ENCODE measurements at regions not wholly inside any gene's neighbourhood (a gene's known extent, or its start where the extent isn't known, plus 50 kb on each side); places are given as distances from the start of the nearest gene placed in this dataset.
"Not testable (repeated sequence)": the region's sequence is repeated elsewhere in the genome, so short reads cannot be mapped to it uniquely, and the experiment has no call there.

- H3K36me3 Mint-ChIP-seq, result peaks cover 2 to 7% of the 10 kb centered on the region in 2 donors
- H3K27ac Mint-ChIP-seq, result no peak overlapping the region
- no peaks in the 10 kb centered on the region for H3K27me3 Mint-ChIP-seq
- no peak overlapping the region for H3K4me3 Mint-ChIP-seq
- H3K9me3 Mint-ChIP-seq, result peaks cover 14 to 18% of the 10 kb centered on the region in 2 donors
- H3K4me1 Mint-ChIP-seq, result no peaks in the 10 kb centered on the region
- ATAC-seq (replicated peaks) (no peak), DNase-seq (no peak)
Measured at GRCh38 chr9:108430655-108431054, 425.1 kb downstream of the ACTL7B start.

- ATAC-seq (replicated peaks) (no peak), DNase-seq (no peak)
- no peaks in the 10 kb centered on the region for H3K4me1 Mint-ChIP-seq
- H3K9me3 Mint-ChIP-seq, result peaks cover 14 to 18% of the 10 kb centered on the region in 2 donors
- H3K36me3 Mint-ChIP-seq, result peaks cover 2 to 7% of the 10 kb centered on the region in 2 donors
- H3K27ac Mint-ChIP-seq, result no peak overlapping the region
- no peak overlapping the region for H3K4me3 Mint-ChIP-seq
- peaks cover 0 to 6% of the 10 kb centered on the region in 2 donors for H3K27me3 Mint-ChIP-seq
Measured at GRCh38 chr9:108427751-108428150, 428.0 kb downstream of the ACTL7B start.

GRCh38 chr9:108426421-108426940 lies 429.3 kb downstream of the ACTL7B start:
- peaks cover 13 to 18% of the 10 kb centered on the region in 2 donors for H3K9me3 Mint-ChIP-seq
- H3K4me3 Mint-ChIP-seq; ATAC-seq (replicated peaks); H3K27me3 Mint-ChIP-seq; H3K27ac Mint-ChIP-seq; H3K36me3 Mint-ChIP-seq; DNase-seq; H3K4me1 Mint-ChIP-seq: not testable (repeated sequence)

- Mint-ChIP-seq H3K27ac (no peak overlapping the region), H3K27me3 (peaks cover 0 to 6% of the 10 kb centered on the region in 2 donors), H3K9me3 (peaks cover under 1% of the 10 kb centered on the region in 2 donors), H3K36me3 (no peaks in the 10 kb centered on the region), H3K4me3 (no peak overlapping the region), H3K4me1 (no peaks in the 10 kb centered on the region)
- ATAC-seq (replicated peaks) (no peak), DNase-seq (no peak)
Measured at GRCh38 chr9:108423433-108423832, 432.4 kb downstream of the ACTL7B start.

GRCh38 chr9:108419379-108419778 lies 436.4 kb downstream of the ACTL7B start:
- Mint-ChIP-seq H3K27ac (no peak overlapping the region), H3K36me3 (no peaks in the 10 kb centered on the region), H3K4me3 (no peak overlapping the region), H3K4me1 (no peaks in the 10 kb centered on the region), H3K9me3 (no peaks in the 10 kb centered on the region), H3K27me3 (peaks cover 2 to 3% of the 10 kb centered on the region in 2 donors)
- DNase-seq, result no peak
- ATAC-seq (replicated peaks), result no peak

GRCh38 chr9:108417726-108418125 lies 438.1 kb downstream of the ACTL7B start:
- Mint-ChIP-seq H3K27me3 (peaks cover 0 to 8% of the 10 kb centered on the region in 2 donors), H3K4me3 (no peak overlapping the region), H3K4me1 (peaks cover 0 to 2% of the 10 kb centered on the region in 2 donors), H3K9me3 (no peaks in the 10 kb centered on the region), H3K27ac (no peak overlapping the region), H3K36me3 (no peaks in the 10 kb centered on the region)
- no peak for ATAC-seq (replicated peaks)
- DNase-seq, result no peak

- no peak for DNase-seq
- H3K27me3 Mint-ChIP-seq, result peaks cover 2 to 11% of the 10 kb centered on the region in 2 donors
- ATAC-seq (replicated peaks), result no peak
- H3K36me3 Mint-ChIP-seq, result no peaks in the 10 kb centered on the region
- H3K27ac Mint-ChIP-seq, result no peak overlapping the region
- H3K9me3 Mint-ChIP-seq, result no peaks in the 10 kb centered on the region
- H3K4me1 Mint-ChIP-seq, result peaks cover 0 to 4% of the 10 kb centered on the region in 2 donors
- no peak overlapping the region for H3K4me3 Mint-ChIP-seq
Measured at GRCh38 chr9:108417312-108417711, 438.5 kb downstream of the ACTL7B start.

- Mint-ChIP-seq H3K27ac (no peak overlapping the region), H3K36me3 (no peaks in the 10 kb centered on the region)
- DNase-seq, result no peak
Measured at GRCh38 chr9:108416324-108416723, 439.5 kb downstream of the ACTL7B start.

GRCh38 chr9:108413809-108414208 lies 442.0 kb downstream of the ACTL7B start:
- no peak overlapping the region for H3K4me3 Mint-ChIP-seq
- no peaks in the 10 kb centered on the region for H3K9me3 Mint-ChIP-seq
- H3K36me3 Mint-ChIP-seq, result no peaks in the 10 kb centered on the region
- no peak overlapping the region for H3K27ac Mint-ChIP-seq
- no peak for ATAC-seq (replicated peaks)
- no peak for DNase-seq
- peaks cover 5 to 11% of the 10 kb centered on the region in 2 donors for H3K27me3 Mint-ChIP-seq
- H3K4me1 Mint-ChIP-seq, result peaks cover 5 to 6% of the 10 kb centered on the region in 2 donors

More at GRCh38 chr9:108416324-108416723, 439.5 kb downstream of the ACTL7B start:
- ATAC-seq (replicated peaks), result no peak
- no peaks in the 10 kb centered on the region for H3K9me3 Mint-ChIP-seq
- H3K4me1 Mint-ChIP-seq, result peaks cover 0 to 4% of the 10 kb centered on the region in 2 donors
- no peak overlapping the region for H3K4me3 Mint-ChIP-seq
- peaks cover 5 to 11% of the 10 kb centered on the region in 2 donors for H3K27me3 Mint-ChIP-seq

GRCh38 chr9:108412755-108413154 lies 443.0 kb downstream of the ACTL7B start:
- no peak overlapping the region for H3K4me3 Mint-ChIP-seq
- no peak overlapping the region for H3K27ac Mint-ChIP-seq
- no peak for DNase-seq
- no peaks in the 10 kb centered on the region for H3K9me3 Mint-ChIP-seq
- H3K4me1 Mint-ChIP-seq, result peaks cover 5 to 6% of the 10 kb centered on the region in 2 donors
- ATAC-seq (replicated peaks), result no peak
- peaks cover 5 to 11% of the 10 kb centered on the region in 2 donors for H3K27me3 Mint-ChIP-seq
- no peaks in the 10 kb centered on the region for H3K36me3 Mint-ChIP-seq

GRCh38 chr9:108411632-108412031 lies 444.2 kb downstream of the ACTL7B start:
- Mint-ChIP-seq H3K27me3 (peaks cover 5 to 11% of the 10 kb centered on the region in 2 donors), H3K4me3 (no peak overlapping the region), H3K4me1 (peaks cover 5 to 6% of the 10 kb centered on the region in 2 donors), H3K9me3 (no peaks in the 10 kb centered on the region), H3K36me3 (no peaks in the 10 kb centered on the region), H3K27ac (no peak overlapping the region)
- ATAC-seq (replicated peaks) (no peak), DNase-seq (no peak)

- H3K9me3 Mint-ChIP-seq, result no peaks in the 10 kb centered on the region
- no peak for DNase-seq
- ATAC-seq (replicated peaks), result no peak
- H3K36me3 Mint-ChIP-seq, result no peaks in the 10 kb centered on the region
- no peak overlapping the region for H3K27ac Mint-ChIP-seq
- peaks cover 5 to 8% of the 10 kb centered on the region in 2 donors for H3K27me3 Mint-ChIP-seq
- no peak overlapping the region for H3K4me3 Mint-ChIP-seq
- H3K4me1 Mint-ChIP-seq, result peaks cover 5 to 6% of the 10 kb centered on the region in 2 donors
Measured at GRCh38 chr9:108410161-108410560, 445.6 kb downstream of the ACTL7B start.

GRCh38 chr9:108400297-108400696 lies 455.5 kb downstream of the ACTL7B start:
- peaks cover 4 to 6% of the 10 kb centered on the region in 2 donors for H3K36me3 Mint-ChIP-seq
- H3K4me3 Mint-ChIP-seq, result no peak overlapping the region
- no peak overlapping the region for H3K27ac Mint-ChIP-seq
- no peaks in the 10 kb centered on the region for H3K27me3 Mint-ChIP-seq
- ATAC-seq (replicated peaks) (no peak), DNase-seq (no peak)
- H3K9me3 Mint-ChIP-seq, result peaks cover 3 to 5% of the 10 kb centered on the region in 2 donors
- H3K4me1 Mint-ChIP-seq, result no peaks in the 10 kb centered on the region

- Mint-ChIP-seq H3K27ac (no peak overlapping the region), H3K36me3 (peaks cover 4 to 6% of the 10 kb centered on the region in 2 donors), H3K9me3 (peaks cover 3 to 5% of the 10 kb centered on the region in 2 donors), H3K4me3 (no peak overlapping the region), H3K4me1 (no peaks in the 10 kb centered on the region), H3K27me3 (no peaks in the 10 kb centered on the region)
- DNase-seq (no peak), ATAC-seq (replicated peaks) (no peak)
Measured at GRCh38 chr9:108399851-108400250, 455.9 kb downstream of the ACTL7B start.

- Mint-ChIP-seq H3K36me3 (peaks cover 4 to 6% of the 10 kb centered on the region in 2 donors), H3K27ac (no peak overlapping the region), H3K4me3 (no peak overlapping the region), H3K27me3 (no peaks in the 10 kb centered on the region), H3K4me1 (no peaks in the 10 kb centered on the region), H3K9me3 (peaks cover 3 to 8% of the 10 kb centered on the region in 2 donors)
- DNase-seq, result no peak
- ATAC-seq (replicated peaks), result no peak
Measured at GRCh38 chr9:108397286-108397685, 458.5 kb downstream of the ACTL7B start.

Measured in stimulated activated naive B cell treated with anti-CD40 and anti-IgM and Interleukin-4, amounts not matched to agents 10 μg/mL and 1 μg/mL and 100 μg/mL, for 72 hours (primary cell).